Transverse colon (tissue), 3 donors: ENCODE measurements at regions not wholly inside any gene's neighbourhood (a gene's known extent, or its start where the extent isn't known, plus 50 kb on each side); places are given as distances from the start of the nearest gene placed in this dataset.

Experiments used
- POLR2A ChIP-seq: fragments of 450-650 bp; IDR thresholded peaks from one replicate; pipeline ENCODE4 v1.6.1; 2016; ENCODE audit warnings: antibody characterized with exemption, mild to moderate bottlenecking, moderate library complexity
- TF ChIP-seq, protein P1 (sequence below), 5 experiments: fragments of 200-600 bp in 3 of 5; fragments of 450-650 bp in 2 of 5; sonication (generic) in 3 of 5; IDR thresholded peaks; 1 replicate in 2 of 5; 2 replicates in 3 of 5; pipeline ENCODE4 v1.5.1; 2016 to 2017; ENCODE audit warnings: antibody characterized with exemption in 5 of 5, inconsistent platforms in 3 of 5, mild to moderate bottlenecking in 2 of 5, moderate library complexity in 1 of 5

DNA sequence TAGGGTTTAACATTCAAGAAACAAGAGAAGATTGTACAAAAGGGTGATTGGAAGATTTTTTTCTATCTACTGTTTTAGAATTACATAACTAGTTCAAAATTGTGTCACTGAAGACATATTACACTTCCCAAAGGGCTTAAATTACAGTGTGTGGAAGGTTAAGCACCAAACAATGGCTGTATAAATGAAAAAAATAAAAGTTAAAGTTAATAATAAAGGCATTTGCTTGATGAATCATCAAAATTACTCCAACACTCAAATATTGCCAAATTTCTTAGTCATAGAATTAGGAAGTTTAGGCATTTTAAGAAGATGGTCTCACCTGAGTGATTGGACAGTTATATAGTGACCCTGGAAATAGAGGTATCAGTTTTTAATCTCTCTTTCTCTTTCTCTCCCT is 227.6 kb upstream of the CARD18 start:
- no peak for TF ChIP-seq POLR2A
- TF ChIP-seq, protein P1, sequence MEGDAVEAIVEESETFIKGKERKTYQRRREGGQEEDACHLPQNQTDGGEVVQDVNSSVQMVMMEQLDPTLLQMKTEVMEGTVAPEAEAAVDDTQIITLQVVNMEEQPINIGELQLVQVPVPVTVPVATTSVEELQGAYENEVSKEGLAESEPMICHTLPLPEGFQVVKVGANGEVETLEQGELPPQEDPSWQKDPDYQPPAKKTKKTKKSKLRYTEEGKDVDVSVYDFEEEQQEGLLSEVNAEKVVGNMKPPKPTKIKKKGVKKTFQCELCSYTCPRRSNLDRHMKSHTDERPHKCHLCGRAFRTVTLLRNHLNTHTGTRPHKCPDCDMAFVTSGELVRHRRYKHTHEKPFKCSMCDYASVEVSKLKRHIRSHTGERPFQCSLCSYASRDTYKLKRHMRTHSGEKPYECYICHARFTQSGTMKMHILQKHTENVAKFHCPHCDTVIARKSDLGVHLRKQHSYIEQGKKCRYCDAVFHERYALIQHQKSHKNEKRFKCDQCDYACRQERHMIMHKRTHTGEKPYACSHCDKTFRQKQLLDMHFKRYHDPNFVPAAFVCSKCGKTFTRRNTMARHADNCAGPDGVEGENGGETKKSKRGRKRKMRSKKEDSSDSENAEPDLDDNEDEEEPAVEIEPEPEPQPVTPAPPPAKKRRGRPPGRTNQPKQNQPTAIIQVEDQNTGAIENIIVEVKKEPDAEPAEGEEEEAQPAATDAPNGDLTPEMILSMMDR (IDR thresholded peaks at IDR 0.05), result no peak
